GM21367 (cell line): ENCODE measurements at regions not wholly inside any gene's neighbourhood (a gene's known extent, or its start where the extent isn't known, plus 50 kb on each side); places are given as distances from the start of the nearest gene placed in this dataset.

ENCODE experiments used
- ATAC-seq: cut with Tn5 transposase; IDR thresholded peaks from one replicate; pipeline ENCODE4 v1.9.1; 2021; ENCODE audit not compliant: unreplicated experiment

DNA sequence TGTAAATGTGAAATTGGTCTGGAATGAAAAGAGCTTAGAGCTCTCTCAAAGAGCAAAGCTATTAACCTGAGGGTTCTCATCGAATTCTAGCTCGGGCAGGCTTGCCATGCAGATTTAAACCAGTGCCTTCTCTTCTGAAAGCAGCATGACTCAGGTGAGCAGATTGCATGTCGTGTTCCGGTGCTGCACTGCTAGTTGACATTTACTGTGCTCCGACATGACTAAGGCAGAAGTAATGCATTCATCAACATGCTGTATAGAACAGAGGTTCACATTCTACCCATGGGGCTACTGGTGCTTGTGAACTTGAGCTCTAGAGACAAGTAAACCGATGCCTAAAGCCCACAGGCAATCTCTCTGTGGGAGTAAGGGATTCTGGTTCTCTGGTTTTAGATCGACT lies 947.7 kb downstream of the EFNB2 start:
- no peak for ATAC-seq

DNA sequence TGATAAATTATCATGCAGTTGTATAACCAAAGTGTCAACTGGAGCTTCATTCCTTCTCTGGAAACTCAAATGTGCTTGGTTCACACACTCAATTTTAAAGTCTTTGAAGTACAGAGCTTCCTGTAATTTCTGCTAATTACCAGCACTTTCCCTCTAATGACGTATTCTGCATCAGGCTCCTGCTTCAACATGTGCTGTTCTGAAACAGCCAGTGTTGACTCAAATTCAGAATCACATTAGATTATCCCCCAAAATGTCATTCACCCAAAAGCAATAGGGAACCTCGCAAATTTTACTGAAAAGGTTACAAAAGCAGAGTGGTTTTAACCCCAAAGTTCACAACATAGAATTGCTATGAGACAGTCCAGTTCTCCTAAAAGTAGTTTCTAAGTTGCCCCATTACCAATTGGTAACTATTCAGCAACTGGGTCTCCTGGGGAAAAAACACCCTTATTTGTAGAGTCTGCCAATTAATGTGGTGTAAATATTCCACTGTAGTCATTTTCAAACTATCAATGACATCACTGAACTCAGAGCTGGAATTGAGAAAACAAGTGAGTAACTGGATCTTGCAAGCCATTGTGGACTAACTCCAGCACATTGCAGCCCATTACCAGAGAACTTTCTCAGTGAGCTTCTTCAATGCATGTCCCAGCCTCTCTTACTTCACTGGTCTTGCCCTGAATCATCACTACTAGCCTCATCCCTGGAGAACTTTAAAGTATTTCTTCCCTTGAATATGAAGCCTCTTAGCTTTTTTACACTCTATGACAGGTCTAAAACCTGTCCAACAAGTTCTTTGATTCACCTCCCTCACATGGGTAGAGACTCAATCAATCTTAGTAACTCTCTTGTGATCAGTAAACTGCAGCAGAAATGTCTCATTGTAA lies 955.4 kb downstream of the EFNB2 start:
- no peak for ATAC-seq

- ATAC-seq: no peak
Observed at GRCh38 chr13:105573136-105573535, 962.3 kb downstream of the EFNB2 start.

GRCh38 chr13:105572401-105572800 lies 963.1 kb downstream of the EFNB2 start:
- no peak for ATAC-seq

- no peak for ATAC-seq
Observed at GRCh38 chr13:105569816-105570215, 965.6 kb downstream of the EFNB2 start.

DNA sequence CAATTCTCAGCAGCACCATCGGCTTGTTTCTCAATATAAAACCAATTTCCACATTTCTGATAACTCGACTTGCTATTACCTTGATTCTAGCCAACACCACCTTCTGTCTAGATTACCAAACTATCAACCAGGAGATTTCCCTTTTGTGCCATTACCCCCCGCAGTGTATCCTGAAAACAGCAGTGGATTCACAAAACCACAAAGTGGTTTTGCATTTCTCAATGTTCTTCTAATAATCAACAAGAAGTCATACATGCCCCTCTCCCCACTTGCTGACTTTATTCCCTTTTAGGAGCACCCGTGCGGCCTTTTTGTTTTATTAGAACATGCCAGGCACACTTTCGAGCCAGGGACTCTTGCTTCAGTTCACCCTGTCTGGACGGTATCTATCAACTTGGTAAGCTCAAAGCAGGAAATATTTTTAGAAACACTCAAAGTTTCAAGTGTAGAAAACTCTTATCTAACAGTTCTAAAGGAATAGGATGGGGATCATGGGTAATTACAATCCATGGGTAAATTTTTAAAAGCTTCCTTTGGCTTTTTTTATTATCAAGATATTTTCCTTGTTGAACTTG lies 967.4 kb downstream of the EFNB2 start:
- no peak for ATAC-seq

- no peak for ATAC-seq
Observed at GRCh38 chr13:105565136-105565727, 970.2 kb downstream of the EFNB2 start.

- ATAC-seq: no peak
Observed at GRCh38 chr13:105552078-105552477, 983.4 kb downstream of the EFNB2 start.

- no peak for ATAC-seq
Observed at GRCh38 chr13:105547851-105548250, 987.6 kb downstream of the EFNB2 start.

DNA sequence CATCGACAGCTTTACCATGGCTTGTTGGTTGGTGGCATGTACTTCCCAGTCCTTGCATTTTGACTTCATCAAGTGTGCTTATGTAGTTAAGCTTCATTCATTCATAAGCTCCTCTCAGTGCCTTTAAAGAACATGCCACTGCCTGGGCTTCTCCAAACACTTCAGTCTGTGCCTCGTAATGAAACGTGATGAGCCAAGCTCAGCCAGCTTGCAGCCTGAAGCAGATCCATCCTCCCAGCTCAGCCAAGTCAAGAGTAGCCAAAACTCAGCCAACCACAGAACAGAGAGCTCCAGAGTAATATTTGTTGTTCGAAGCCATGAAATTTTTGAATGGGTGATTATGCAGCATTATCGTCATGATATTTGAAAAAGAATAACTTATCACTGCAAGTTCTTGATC lies 989.7 kb downstream of the EFNB2 start:
- no peak for ATAC-seq

GRCh38 chr13:105543742-105544141 lies 991.7 kb downstream of the EFNB2 start:
- no peak for ATAC-seq

DNA sequence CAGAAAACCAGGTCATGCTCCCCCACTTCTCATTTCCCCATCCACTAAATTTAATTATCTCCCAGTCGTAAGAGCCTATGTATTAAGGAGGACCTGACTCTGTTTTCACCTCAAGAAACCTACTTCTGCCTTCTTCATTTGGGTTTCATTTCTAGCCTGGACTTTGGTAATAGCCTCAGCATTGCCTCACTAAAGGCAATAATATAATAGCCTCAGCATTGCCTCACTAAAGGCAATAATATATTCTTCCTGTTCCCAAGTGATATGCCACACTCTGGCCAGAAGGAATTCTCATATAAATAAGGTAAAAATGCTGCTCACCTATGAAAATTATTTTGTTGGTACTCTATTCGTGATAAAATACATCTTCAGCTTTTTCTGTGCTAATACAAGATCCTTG lies 993.9 kb downstream of the EFNB2 start:
- ATAC-seq: no peak

- ATAC-seq: no peak
Observed at GRCh38 chr13:105538346-105538745, 997.1 kb downstream of the EFNB2 start.

DNA sequence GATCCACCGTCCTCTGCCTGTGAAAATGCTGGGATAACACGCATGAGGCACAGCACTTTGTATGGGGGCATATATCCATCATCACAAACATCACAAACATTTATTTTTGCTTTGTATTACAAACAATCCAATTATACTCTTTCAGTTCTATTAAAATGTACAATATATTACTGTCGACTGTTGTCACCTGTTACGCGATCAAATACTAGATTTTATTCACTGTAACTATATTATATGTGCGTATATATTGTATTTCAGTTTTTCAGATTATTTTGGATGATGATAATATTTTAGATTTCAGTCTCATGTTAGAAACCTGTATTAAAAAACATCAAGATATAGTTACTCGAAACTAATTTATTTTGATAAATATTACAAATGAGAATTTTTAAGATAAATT lies 998.3 kb downstream of the EFNB2 start:
- ATAC-seq: no peak

- no peak for ATAC-seq
Observed at GRCh38 chr13:105530468-105530867, 1005.0 kb downstream of the EFNB2 start.

GRCh38 chr13:105527127-105527526 lies 1008.3 kb downstream of the EFNB2 start:
- no peak for ATAC-seq

DNA sequence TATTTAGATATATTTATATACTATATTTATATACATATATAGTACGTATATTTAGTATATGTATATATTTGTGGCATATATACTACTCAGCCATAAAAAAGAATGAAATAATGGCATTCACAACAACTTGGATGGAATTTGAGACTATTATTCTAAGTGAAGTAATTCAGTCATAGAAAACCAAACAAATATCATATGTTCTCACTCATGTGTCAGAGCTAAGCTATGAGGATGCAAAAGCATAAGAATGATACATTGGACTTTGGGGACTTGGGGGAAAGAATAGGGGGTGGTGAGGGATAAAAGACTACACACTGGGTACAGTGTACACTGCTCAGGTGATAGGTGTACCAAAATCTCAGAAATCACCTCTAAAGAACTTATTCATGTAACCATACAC lies 1015.7 kb downstream of the EFNB2 start:
- no peak for ATAC-seq

DNA sequence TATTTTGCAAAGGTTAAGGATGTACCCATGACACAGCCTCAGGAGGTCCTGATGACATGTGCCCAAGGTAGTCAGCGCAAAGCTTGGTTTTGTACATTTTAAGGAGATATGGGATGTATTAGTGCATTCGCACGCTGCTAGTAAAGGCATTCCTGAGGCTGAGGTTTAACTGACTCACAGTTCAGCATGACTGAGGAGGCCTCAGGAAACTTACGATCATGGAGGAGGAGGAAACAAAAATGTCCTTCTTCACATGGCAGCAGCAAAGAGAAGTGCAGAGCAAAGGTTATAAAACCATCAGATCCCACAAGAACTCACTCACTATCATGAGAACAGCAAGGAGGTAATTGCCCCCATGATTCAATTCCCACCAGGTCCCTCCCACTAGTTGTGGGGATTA lies 1017.4 kb downstream of the EFNB2 start:
- no peak for ATAC-seq

GRCh38 chr13:105514401-105514800 lies 1021.1 kb downstream of the EFNB2 start:
- no peak for ATAC-seq

DNA sequence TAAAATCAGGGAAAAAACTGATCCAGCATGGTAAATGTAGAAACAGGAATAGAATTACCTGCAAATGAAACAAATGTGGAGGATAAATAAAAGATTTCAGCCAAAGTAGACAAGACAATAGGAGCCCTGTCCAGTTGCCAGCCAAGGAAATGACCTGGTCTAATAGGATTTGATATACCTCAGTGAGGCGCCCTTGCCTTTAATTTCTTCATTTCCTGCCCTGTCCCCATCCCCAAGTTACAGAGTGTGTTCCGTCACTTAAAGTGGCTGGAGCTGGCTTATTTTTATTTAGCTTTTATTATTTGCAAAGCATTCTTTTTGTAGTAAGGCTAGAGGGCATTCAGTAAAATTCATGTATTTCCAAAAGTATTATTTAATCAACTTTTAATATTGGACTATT lies 1022.0 kb downstream of the EFNB2 start:
- ATAC-seq: no peak

DNA sequence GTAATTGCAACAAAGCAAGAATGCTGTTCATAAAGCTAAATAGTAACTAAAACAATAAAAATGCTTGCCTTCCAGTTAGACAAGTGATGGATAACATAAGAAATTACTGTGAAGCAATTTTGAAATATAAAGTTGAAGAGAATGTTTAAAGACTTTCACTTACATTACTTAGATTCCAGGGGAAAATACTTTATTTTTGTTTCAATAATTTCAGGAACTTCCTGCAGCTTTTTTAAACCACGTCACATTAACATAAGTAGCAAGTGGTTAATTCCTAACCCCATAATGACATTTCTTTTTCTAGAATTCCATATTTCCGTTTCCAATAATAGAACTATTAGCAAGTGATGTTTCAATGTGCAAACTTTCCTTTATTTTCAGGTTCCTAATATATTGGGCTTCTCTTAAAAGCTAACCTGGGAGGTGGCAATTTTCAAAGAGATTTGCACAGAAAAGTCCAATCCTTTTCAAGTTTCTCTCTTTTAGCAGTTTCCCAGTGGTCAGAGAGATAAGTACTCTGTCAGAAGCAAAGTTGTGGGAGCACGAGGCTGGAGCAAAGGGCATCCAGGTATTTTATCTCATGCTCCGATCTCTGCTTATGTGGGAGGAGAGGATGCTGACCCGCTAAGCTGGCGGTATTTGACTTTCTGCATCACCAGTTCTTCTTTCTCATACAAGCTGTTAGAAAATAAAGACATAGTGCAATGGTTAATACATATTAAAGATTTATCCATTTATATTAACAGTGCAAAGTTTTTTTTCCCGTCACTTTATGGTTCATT lies 1025.3 kb downstream of the EFNB2 start:
- ATAC-seq: no peak
